Upper lobe of left lung (tissue), 6 donors: ENCODE measurements at regions not wholly inside any gene's neighbourhood (a gene's known extent, or its start where the extent isn't known, plus 50 kb on each side); places are given as distances from the start of the nearest gene placed in this dataset.

Experiments
- ATAC-seq, 2 donors: fragments of 200-7000 bp; cut with Tn5 transposase; one replicate each; pipeline ENCODE4 v1.9.1; 2022; ENCODE audit warnings: mild to moderate bottlenecking in 2 of 2, moderate library complexity in 2 of 2; ENCODE audit not compliant: low FRiP score in 2 of 2
- DNase-seq, 2 donors: peaks; one replicate each; pipeline ENCODE4 v3.0.0-alpha.2; 2019 to 2020
- H3K27ac ChIP-seq, 4 donors: fragments of 200-600 bp; sonication (generic); one replicate each; pipeline ENCODE4 v1.5.1; 2016 to 2019
- H3K27me3 ChIP-seq, 4 donors: fragments of 200-600 bp; sonication (generic); one replicate each; pipeline ENCODE4 v1.5.1; 2017 to 2019
- H3K36me3 ChIP-seq, 4 donors: fragments of 200-600 bp; sonication (generic); one replicate each; pipeline ENCODE4 v1.5.1; 2016 to 2019
- H3K4me1 ChIP-seq, 4 donors: fragments of 200-600 bp; sonication (generic); one replicate each; pipeline ENCODE4 v1.5.1; 2018 to 2019
- H3K4me3 ChIP-seq, 4 donors: fragments of 200-600 bp; sonication (generic); one replicate each; pipeline ENCODE4 v1.5.1; 2017 to 2019; ENCODE audit warnings: mild to moderate bottlenecking in 2 of 4, moderate library complexity in 1 of 4
- H3K9me3 ChIP-seq, 4 donors: fragments of 200-600 bp; sonication (generic); one replicate each; pipeline ENCODE4 v1.5.1; 2018 to 2019
- CTCF ChIP-seq, 6 experiments: fragments of 450-650 bp in 4 of 6; fragments of 200-600 bp in 2 of 6; sonication (generic) in 2 of 6; IDR thresholded peaks; one replicate each; pipeline ENCODE4 v1.5.1; 2016 to 2019; ENCODE audit warnings: antibody characterized with exemption in 6 of 6
- EP300 ChIP-seq, 4 donors: sonication (generic); formaldehyde crosslinking; IDR thresholded peaks; one replicate each; pipeline ENCODE4 v1.5.1; 2017; ENCODE audit warnings: antibody characterized with exemption in 4 of 4, control low read depth in 2 of 4
- POLR2A ChIP-seq, 4 donors: fragments of 450-650 bp; IDR thresholded peaks; one replicate each; pipeline ENCODE4 v1.5.1; 2016 to 2017; ENCODE audit warnings: antibody characterized with exemption in 4 of 4, mild to moderate bottlenecking in 2 of 4
- POLR2AphosphoS5 ChIP-seq, 2 donors: sonication (generic); formaldehyde crosslinking; IDR thresholded peaks; one replicate each; pipeline ENCODE4 v1.5.1; 2017; ENCODE audit warnings: antibody characterized with exemption in 2 of 2
- WGBS, 2 donors: methylation state at CpG; one replicate each; pipeline ENCODE4 v1.1.5; 2017 to 2018; 5-methylcytosine and 5-hydroxymethylcytosine counted together
- donor health status: DM: no; HTN: no; CAD: no; lungs with moderate emphysema.
- donor health status: DM: no; HTN: yes; CAD: no; lungs with severe emphysema.

DNA sequence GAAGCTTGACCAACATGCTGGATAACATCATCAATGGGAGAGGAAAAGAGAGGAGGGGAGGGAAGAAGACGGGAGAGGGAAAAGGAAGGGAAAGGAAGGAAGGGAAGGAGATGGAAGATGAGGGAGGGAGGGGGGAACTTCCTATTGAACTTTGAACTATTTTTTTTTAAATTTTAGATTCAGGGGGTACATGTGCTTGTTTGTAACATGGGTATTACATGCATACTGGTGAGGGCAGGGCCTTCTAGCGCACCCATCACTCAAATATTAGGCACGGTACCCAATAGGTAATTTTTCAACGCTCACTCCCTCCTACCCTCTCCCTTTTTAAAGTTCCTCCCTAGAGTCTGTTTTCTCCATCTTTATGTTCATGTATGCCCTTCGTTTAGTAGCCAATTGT, 383.2 kb upstream of the XYLT1 start:
- Histone ChIP-seq H3K36me3 (no peaks in the 10 kb centered on the region), H3K4me1 (no peaks in the 10 kb centered on the region), H3K9me3 (peaks cover 0 to 4% (median 0%) of the 10 kb centered on the region in 4 donors), H3K4me3 (no peak overlapping the region), H3K27ac (no peak overlapping the region), H3K27me3 (no peaks in the 10 kb centered on the region)
- DNase-seq (no peak), ATAC-seq (no peak)
- WGBS, 2 donors = 84 to 92% methylated on average over 5 of the region's 5 CpGs
- no peak for TF ChIP-seq POLR2AphosphoS5 (IDR thresholded peaks at IDR 0.05)
- no peak for TF ChIP-seq EP300 (IDR thresholded peaks at IDR 0.05)

DNA sequence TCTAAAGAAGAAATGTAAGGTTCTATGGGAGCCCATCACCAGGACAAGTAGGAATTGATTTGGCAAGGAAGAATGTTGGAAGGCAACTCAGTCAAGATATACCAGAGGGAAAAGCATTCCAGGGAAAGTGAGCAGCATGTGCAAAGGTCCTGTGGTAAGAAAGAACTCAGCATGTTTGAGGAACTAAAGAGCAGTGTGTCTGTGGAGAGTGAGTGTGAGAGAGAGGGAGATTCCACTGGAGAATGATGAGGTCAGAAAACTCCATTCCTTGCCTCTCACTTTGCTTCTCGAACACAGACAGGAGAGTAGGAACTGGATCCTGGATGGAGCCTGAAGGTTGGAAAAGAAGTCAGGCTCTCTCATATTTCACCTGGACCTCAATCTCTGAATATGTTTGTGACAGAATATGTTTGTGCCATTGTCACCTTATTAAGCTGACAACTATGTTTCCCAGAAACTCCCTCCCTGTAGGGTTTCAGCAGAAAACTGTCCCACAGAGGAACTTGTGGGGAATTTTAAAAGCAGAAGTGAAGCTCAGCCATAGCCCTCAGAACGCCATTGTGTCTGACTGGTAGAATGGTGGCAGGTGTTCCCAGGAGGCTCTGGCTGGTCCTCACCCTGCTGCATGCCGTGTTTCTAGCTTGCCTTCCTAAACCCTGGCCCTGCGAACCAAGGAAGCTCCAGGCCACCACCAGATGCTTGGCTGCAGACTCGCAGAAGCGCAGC, 382.4 kb upstream of the XYLT1 start:
- Histone ChIP-seq H3K27ac (no peak overlapping the region), H3K4me3 (no peak overlapping the region), H3K4me1 (no peaks in the 10 kb centered on the region), H3K27me3 (no peaks in the 10 kb centered on the region), H3K36me3 (no peaks in the 10 kb centered on the region), H3K9me3 (peaks cover 0 to 4% (median 0%) of the 10 kb centered on the region in 4 donors)
- TF ChIP-seq CTCF (IDR thresholded peaks at IDR 0.05) = no peak
- no peak for TF ChIP-seq EP300 (IDR thresholded peaks at IDR 0.05)
- TF ChIP-seq POLR2A (IDR thresholded peaks at IDR 0.05) = no peak
- no peak for TF ChIP-seq POLR2AphosphoS5 (IDR thresholded peaks at IDR 0.05)
- no peak for DNase-seq
- 82 to 87% methylated on average over 6 of the region's 6 CpGs for WGBS, 2 donors
- no peak for ATAC-seq

GRCh38 chr16:17850581-17851250, 380.0 kb upstream of the XYLT1 start:
- no peaks in the 10 kb centered on the region for H3K27me3 ChIP-seq
- H3K36me3 ChIP-seq = no peaks in the 10 kb centered on the region
- DNase-seq (no peak), ATAC-seq (no peak)
- no peak overlapping the region for H3K27ac ChIP-seq
- H3K4me1 ChIP-seq = no peaks in the 10 kb centered on the region
- H3K4me3 ChIP-seq = no peak overlapping the region
- peaks cover 0 to 4% (median 0%) of the 10 kb centered on the region in 4 donors for H3K9me3 ChIP-seq
- WGBS, 2 donors = 48 to 57% methylated on average over 15 to 16 of the region's 16 CpGs
- TF ChIP-seq EP300 (IDR thresholded peaks at IDR 0.05) = no peak
- TF ChIP-seq POLR2A (IDR thresholded peaks at IDR 0.05) = no peak
- TF ChIP-seq POLR2AphosphoS5 (IDR thresholded peaks at IDR 0.05) = no peak
- no peak for TF ChIP-seq CTCF (IDR thresholded peaks at IDR 0.05)

- DNase-seq = no peak
- WGBS, 2 donors = 80 to 89% methylated on average over 6 of the region's 6 CpGs
- Histone ChIP-seq H3K27me3 (no peaks in the 10 kb centered on the region), H3K27ac (no peak overlapping the region), H3K4me1 (no peaks in the 10 kb centered on the region), H3K36me3 (no peaks in the 10 kb centered on the region), H3K9me3 (no peaks in the 10 kb centered on the region), H3K4me3 (no peak overlapping the region)
- ATAC-seq = no peak
- no peak for TF ChIP-seq POLR2AphosphoS5 (IDR thresholded peaks at IDR 0.05)
- no peak for TF ChIP-seq POLR2A (IDR thresholded peaks at IDR 0.05)
- TF ChIP-seq EP300 (IDR thresholded peaks at IDR 0.05) = no peak
- no peak for TF ChIP-seq CTCF (IDR thresholded peaks at IDR 0.05)
Measured at GRCh38 chr16:17847234-17847795, 376.6 kb upstream of the XYLT1 start.

GRCh38 chr16:17846030-17846429, 375.3 kb upstream of the XYLT1 start:
- no peak overlapping the region for H3K4me3 ChIP-seq
- H3K36me3 ChIP-seq = no peaks in the 10 kb centered on the region
- 75 to 85% methylated on average over 5 to 6 of the region's 6 CpGs for WGBS, 2 donors
- no peak for ATAC-seq
- no peak for DNase-seq
- H3K27me3 ChIP-seq = no peaks in the 10 kb centered on the region
- H3K9me3 ChIP-seq = no peaks in the 10 kb centered on the region
- H3K4me1 ChIP-seq = no peaks in the 10 kb centered on the region
- H3K27ac ChIP-seq = no peak overlapping the region
- no peak for TF ChIP-seq POLR2A (IDR thresholded peaks at IDR 0.05)
- TF ChIP-seq EP300 (IDR thresholded peaks at IDR 0.05) = no peak
- no peak for TF ChIP-seq CTCF (IDR thresholded peaks at IDR 0.05)
